ENCODE measurements at regions not wholly inside any gene's neighbourhood (a gene's known extent, or its start where the extent isn't known, plus 50 kb on each side); places are given as distances from the start of the nearest gene placed in this dataset.

DNA sequence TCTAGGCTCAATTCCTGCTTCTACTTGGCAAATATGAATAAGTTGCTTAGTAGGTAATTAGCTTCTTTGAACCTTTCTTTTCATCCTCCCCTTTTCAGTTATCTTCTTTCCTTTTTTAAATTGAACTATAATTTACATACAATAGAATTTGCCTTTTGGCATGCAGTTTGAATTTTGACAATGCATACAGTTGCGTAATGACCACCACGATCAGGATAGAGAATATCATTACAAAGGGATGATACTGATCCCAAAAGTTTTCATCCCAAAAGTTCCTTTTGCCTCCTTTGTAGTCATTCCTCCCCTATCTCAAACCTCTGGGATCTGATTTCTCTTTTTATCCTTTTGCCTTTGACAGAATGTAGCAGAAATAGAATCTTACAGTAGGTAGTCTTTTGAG lies 164.4 kb downstream of the NOC3L start:
- no peaks in the 10 kb centered on the region for H3K4me1 ChIP-seq
- TF ChIP-seq, protein P1, sequence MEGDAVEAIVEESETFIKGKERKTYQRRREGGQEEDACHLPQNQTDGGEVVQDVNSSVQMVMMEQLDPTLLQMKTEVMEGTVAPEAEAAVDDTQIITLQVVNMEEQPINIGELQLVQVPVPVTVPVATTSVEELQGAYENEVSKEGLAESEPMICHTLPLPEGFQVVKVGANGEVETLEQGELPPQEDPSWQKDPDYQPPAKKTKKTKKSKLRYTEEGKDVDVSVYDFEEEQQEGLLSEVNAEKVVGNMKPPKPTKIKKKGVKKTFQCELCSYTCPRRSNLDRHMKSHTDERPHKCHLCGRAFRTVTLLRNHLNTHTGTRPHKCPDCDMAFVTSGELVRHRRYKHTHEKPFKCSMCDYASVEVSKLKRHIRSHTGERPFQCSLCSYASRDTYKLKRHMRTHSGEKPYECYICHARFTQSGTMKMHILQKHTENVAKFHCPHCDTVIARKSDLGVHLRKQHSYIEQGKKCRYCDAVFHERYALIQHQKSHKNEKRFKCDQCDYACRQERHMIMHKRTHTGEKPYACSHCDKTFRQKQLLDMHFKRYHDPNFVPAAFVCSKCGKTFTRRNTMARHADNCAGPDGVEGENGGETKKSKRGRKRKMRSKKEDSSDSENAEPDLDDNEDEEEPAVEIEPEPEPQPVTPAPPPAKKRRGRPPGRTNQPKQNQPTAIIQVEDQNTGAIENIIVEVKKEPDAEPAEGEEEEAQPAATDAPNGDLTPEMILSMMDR (IDR thresholded peaks at IDR 0.05), result no peak
- intact Hi-C loops (cut with DNase I), result no loop called here
- H3K9me3 ChIP-seq, result no peaks in the 10 kb centered on the region
- H3K27me3 ChIP-seq, result no peaks in the 10 kb centered on the region
- WGBS, 2 donors, result 61 to 95% methylated on average over 2 of the region's 2 CpGs
- H3K4me3 ChIP-seq, result no peak overlapping the region
- no peaks in the 10 kb centered on the region for H3K36me3 ChIP-seq
- DNase-seq (no peak), ATAC-seq (no peak), FAIRE-seq (no peak)
- H3K27ac ChIP-seq, result no peak overlapping the region

DNA sequence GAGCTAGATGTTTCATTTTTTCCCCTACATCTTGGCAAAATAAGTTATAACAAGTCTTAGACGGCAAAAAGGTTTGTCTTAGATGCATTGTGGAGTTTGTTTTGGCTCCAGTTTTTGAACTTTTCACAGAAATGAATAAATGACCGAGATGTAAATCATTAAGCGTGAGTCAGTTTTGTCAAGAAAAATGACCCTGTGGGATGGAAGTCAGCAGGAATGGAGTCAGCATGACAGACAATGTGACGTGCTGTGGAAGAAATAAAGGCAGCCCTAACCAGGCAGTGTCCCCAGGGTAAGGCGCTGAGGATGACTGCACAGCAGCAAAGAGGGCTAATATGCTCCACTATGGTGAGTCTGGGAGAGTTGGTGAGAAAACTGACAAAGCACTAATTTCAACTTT lies 163.2 kb downstream of the NOC3L start:
- DNase-seq (no peak), ATAC-seq (no peak), FAIRE-seq (no peak)
- no peaks in the 10 kb centered on the region for H3K27me3 ChIP-seq
- WGBS, 2 donors, result 65 to 71% methylated on average over 5 of the region's 5 CpGs
- H3K4me1 ChIP-seq, result no peaks in the 10 kb centered on the region
- intact Hi-C loops (cut with DNase I), result no loop called here
- H3K27ac ChIP-seq, result no peak overlapping the region
- H3K9me3 ChIP-seq, result no peaks in the 10 kb centered on the region
- no peaks in the 10 kb centered on the region for H3K36me3 ChIP-seq
- TF ChIP-seq, protein P1 (IDR thresholded peaks at IDR 0.05), result no peak
- no peak overlapping the region for H3K4me3 ChIP-seq

DNA sequence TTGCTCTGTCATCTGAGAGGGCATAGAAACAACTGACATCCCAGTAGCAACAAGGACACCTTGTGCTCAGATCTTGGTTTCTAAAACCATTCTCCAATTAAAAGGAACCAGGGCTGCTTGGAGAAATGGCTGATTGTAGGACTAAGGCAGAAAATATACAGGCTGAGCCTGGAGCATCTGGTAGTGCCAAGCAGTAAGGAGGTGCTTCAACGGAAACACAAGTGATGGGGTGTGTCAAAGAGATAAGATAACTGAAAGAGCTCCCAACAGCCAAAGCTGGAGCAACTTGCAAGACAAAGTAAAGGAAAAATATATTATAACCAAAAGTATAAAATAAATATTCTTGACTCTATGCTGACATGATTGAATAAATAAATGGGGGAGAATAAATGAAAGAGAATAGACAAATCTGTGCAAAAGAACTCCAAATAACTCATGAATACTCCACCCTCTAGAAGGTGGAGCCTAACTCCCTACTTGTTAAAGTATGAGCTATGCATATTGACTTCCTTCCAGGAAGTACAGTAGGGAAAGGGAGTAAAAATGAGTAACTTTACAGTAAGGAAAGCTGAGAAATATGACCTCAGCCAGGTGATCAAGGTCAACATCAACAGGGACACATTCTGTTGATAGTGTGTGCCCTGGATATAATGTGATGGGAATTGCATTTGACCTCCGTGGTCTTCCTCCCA lies 162.4 kb downstream of the NOC3L start:
- no peak for ATAC-seq

DNA sequence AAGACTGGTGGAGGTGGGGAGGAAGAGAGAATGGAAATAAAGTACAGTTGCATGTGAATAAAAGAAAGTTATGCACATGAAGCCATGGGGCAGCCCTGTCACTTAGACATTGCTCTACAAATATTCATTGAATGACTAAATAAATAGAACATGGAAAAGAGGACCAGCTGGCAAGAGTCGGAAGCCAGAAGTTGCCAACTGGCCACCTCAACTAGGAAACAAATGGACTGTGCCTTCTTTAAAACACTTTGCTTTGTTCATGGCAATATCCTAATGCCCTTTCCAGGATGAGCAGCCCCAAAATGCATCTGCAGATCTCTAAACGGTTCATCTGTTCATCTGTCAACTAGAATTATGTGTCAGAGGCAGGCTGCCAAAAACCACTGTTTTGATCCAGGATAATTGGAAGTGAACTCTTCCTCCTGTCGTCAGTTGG lies 157.3 kb downstream of the NOC3L start:
- DNase-seq (peak in 2 of 6 donors; percentile 23 to 30), FAIRE-seq (no peak), ATAC-seq (peak; percentile 83 to 89 (median 86))
- 29 to 40% methylated on average over 3 of the region's 3 CpGs for WGBS, 2 donors
- Histone ChIP-seq H3K9me3 (no peaks in the 10 kb centered on the region), H3K4me1 (peaks cover 0 to 16% (median 14%) of the 10 kb centered on the region in 3 donors), H3K27ac (no peak overlapping the region), H3K4me3 (no peak overlapping the region), H3K27me3 (no peaks in the 10 kb centered on the region), H3K36me3 (no peaks in the 10 kb centered on the region)
- intact Hi-C loops (cut with DNase I), result no loop called here
- TF ChIP-seq, protein P1 (IDR thresholded peaks at IDR 0.05), result no peak

More for the DNA sequence above, 162.4 kb downstream of the NOC3L start:
- no peak for FAIRE-seq
- peaks cover 0 to 4% (median 0%) of the 10 kb centered on the region in 3 donors for H3K4me1 ChIP-seq
- no peak for DNase-seq
- H3K27me3 ChIP-seq, result no peaks in the 10 kb centered on the region
- no peaks in the 10 kb centered on the region for H3K36me3 ChIP-seq
- WGBS, 2 donors, result 62 to 80% methylated on average over 2 of the region's 2 CpGs
- no peak overlapping the region for H3K27ac ChIP-seq
- TF ChIP-seq, protein P1 (IDR thresholded peaks at IDR 0.05), result no peak
- no peak overlapping the region for H3K4me3 ChIP-seq
- H3K9me3 ChIP-seq, result no peaks in the 10 kb centered on the region
- intact Hi-C loops (cut with DNase I), result no loop called here

DNA sequence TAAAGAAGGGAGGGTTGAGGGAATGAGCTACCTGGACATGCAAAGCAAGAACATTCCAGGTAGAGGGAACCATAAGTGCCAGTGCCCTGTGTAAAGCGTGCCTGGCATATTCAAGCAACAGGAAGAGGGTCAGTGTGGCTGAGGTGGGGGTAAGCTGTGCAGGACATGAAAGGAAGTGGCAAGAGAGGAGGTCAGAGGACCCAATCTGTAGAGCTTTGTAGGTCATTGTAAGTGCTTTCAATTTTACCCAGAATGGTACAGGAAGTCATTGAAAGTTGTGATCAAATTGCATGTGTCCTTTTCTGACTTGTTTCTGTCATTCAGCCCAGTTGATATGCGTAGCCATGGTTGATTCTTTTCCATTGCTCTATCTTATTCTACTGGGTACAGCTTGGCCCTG lies 156.6 kb downstream of the NOC3L start:
- Histone ChIP-seq H3K4me1 (peaks cover 3 to 23% (median 14%) of the 10 kb centered on the region in 3 donors), H3K27ac (no peak overlapping the region), H3K36me3 (no peaks in the 10 kb centered on the region), H3K4me3 (no peak overlapping the region), H3K27me3 (no peaks in the 10 kb centered on the region), H3K9me3 (no peaks in the 10 kb centered on the region)
- ATAC-seq (no peak), FAIRE-seq (no peak), DNase-seq (no peak)
- TF ChIP-seq, protein P1 (IDR thresholded peaks at IDR 0.05), result no peak
- 47 to 76% methylated on average over 2 of the region's 2 CpGs for WGBS, 2 donors
- intact Hi-C loops (cut with DNase I), result no loop called here
